GM21423 (cell line): ENCODE measurements at regions not wholly inside any gene's neighbourhood (a gene's known extent, or its start where the extent isn't known, plus 50 kb on each side); places are given as distances from the start of the nearest gene placed in this dataset.
"Not testable (repeated sequence)": the region's sequence is repeated elsewhere in the genome, so short reads cannot be mapped to it uniquely, and the experiment has no call there.

Source experiments
- ATAC-seq: cut with Tn5 transposase; IDR thresholded peaks from one replicate; pipeline ENCODE4 v1.9.1; 2021; ENCODE audit warnings: mild to moderate bottlenecking, moderate library complexity; ENCODE audit not compliant: unreplicated experiment

- ATAC-seq: no peak
Measured at GRCh38 chr11:87493516-87493915, 455.8 kb downstream of the TMEM135 start.

- ATAC-seq: no peak
Measured at GRCh38 chr11:87491381-87491780, 453.6 kb downstream of the TMEM135 start.

GRCh38 chr11:87490671-87491070 is 452.9 kb downstream of the TMEM135 start:
- no peak for ATAC-seq

- no peak for ATAC-seq
Measured at GRCh38 chr11:87484566-87484965, 446.8 kb downstream of the TMEM135 start.

GRCh38 chr11:87477321-87477720 is 439.6 kb downstream of the TMEM135 start:
- no peak for ATAC-seq

GRCh38 chr11:87473174-87473573 is 435.4 kb downstream of the TMEM135 start:
- ATAC-seq: no peak

GRCh38 chr11:87466223-87466622 is 428.5 kb downstream of the TMEM135 start:
- no peak for ATAC-seq

- no peak for ATAC-seq
Measured at GRCh38 chr11:87465716-87466115, 428.0 kb downstream of the TMEM135 start.

- ATAC-seq: no peak
Measured at GRCh38 chr11:87463486-87464102, 425.9 kb downstream of the TMEM135 start.

GRCh38 chr11:87462171-87462570 is 424.4 kb downstream of the TMEM135 start:
- no peak for ATAC-seq

GRCh38 chr11:87460842-87461637 is 423.3 kb downstream of the TMEM135 start:
- no peak for ATAC-seq

- ATAC-seq: no peak
Measured at GRCh38 chr11:87460279-87460678, 422.5 kb downstream of the TMEM135 start.

GRCh38 chr11:87459351-87459750 is 421.6 kb downstream of the TMEM135 start:
- no peak for ATAC-seq

- ATAC-seq: no peak
Measured at GRCh38 chr11:87456499-87456898, 418.8 kb downstream of the TMEM135 start.

- no peak for ATAC-seq
Measured at GRCh38 chr11:87455180-87455579, 417.4 kb downstream of the TMEM135 start.

GRCh38 chr11:87454241-87454640 is 416.5 kb downstream of the TMEM135 start:
- ATAC-seq: no peak

GRCh38 chr11:87453531-87454089 is 415.9 kb downstream of the TMEM135 start:
- ATAC-seq: no peak

GRCh38 chr11:87452025-87452424 is 414.3 kb downstream of the TMEM135 start:
- ATAC-seq: not testable (repeated sequence)

- ATAC-seq: no peak
Measured at GRCh38 chr11:87451395-87451794, 413.7 kb downstream of the TMEM135 start.

- no peak for ATAC-seq
Measured at GRCh38 chr11:87447606-87448005, 409.9 kb downstream of the TMEM135 start.

- no peak for ATAC-seq
Measured at GRCh38 chr11:87444993-87445392, 407.3 kb downstream of the TMEM135 start.

- ATAC-seq: no peak
Measured at GRCh38 chr11:87443707-87444106, 406.0 kb downstream of the TMEM135 start.
